ENCODE measurements at regions not wholly inside any gene's neighbourhood (a gene's known extent, or its start where the extent isn't known, plus 50 kb on each side); places are given as distances from the start of the nearest gene placed in this dataset.
A peak's percentile ranks its signal among the peaks of the same experiment; 100 is the strongest.

DNA sequence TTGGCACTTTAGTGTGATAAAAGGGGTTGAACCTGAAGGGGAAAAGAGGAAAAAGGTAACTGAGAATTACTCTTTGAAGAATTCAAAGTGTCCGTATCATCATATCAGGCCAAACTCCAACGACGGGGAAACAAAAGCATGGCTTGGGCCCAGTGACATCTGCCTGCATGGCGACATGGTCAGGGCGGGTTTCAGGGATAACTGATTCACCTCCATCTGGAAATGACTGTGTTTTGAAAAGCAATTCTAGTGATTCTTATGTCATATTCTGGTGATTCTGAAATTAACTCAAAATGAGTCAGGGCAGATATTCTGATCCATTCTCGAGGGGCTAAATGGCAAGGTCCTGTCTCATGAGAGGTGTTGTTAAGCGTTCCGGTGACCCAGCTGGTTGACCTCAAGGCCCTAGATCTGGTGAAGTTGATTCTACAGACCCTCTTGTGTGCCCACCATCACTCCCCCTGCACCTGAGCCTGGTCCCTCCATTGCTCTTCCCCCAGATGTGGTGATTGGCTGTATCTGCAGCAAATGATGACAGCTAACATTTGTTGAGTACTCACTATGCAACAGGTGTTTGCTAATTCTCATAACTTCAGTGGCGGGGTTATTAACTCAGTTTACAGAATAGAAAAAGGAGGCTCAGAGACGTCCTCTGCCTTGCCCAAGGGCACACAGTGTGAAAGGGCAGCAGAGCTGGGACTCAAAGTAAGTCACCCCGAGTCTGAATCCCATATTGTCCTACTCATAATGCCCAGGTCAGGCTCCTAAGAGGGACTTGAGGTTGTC, 251.8 kb downstream of the MAF start:
- no peak for ATAC-seq (ENCODE audit: low FRiP score)
- Histone ChIP-seq H3K4me3 (ENCODE audit: low read length in 2 of 2) (no peak overlapping the region), H3K27me3 (ENCODE audit: control insufficient read depth in 1 of 2, insufficient read depth in 2 of 2, low read length in 1 of 2) (no peaks in the 10 kb centered on the region), H3K9me3 (ENCODE audit: control insufficient read depth, low read length) (no peaks in the 10 kb centered on the region), H3K27ac (ENCODE audit: low read depth in 1 of 2, low read length in 2 of 2) (no peak overlapping the region), H3K4me1 (ENCODE audit: control insufficient read depth in 1 of 2, insufficient read depth in 2 of 2, low read length in 2 of 2) (no peaks in the 10 kb centered on the region), H3K36me3 (ENCODE audit: control insufficient read depth in 1 of 2, insufficient read depth in 2 of 2, low read length in 1 of 2) (no peaks in the 10 kb centered on the region)
- intact Hi-C loops (cut with DNase I): no loop called here
- no peak for DNase-seq
- WGBS, 2 donors: 92 to 93% methylated on average over 11 of the region's 11 CpGs

DNA sequence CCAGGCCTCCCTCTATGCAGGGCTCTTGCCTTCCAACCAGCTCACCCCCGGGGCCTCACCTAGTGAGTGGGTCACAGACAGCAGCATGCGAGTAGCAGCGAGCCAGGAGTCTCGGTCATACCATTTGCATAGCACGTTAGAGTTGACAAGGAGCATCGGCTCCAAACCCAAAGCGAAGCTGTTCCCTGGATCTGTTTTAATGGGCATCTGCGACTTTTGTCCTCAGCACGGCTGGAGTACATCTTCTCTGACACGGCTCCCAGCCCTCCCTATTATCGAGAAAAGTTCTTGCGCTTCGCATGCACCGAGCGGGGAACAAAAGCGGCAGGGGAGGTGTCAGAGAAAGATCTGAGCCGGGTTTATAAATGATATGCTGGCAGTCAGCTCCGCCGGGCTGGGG, 253.3 kb downstream of the MAF start:
- Histone ChIP-seq H3K9me3 (ENCODE audit: control insufficient read depth, low read length) (no peaks in the 10 kb centered on the region), H3K27me3 (ENCODE audit: control insufficient read depth in 1 of 2, insufficient read depth in 2 of 2, low read length in 1 of 2) (no peaks in the 10 kb centered on the region), H3K27ac (ENCODE audit: low read depth in 1 of 2, low read length in 2 of 2) (no peak overlapping the region), H3K36me3 (ENCODE audit: control insufficient read depth in 1 of 2, insufficient read depth in 2 of 2, low read length in 1 of 2) (no peaks in the 10 kb centered on the region), H3K4me1 (ENCODE audit: control insufficient read depth in 1 of 2, insufficient read depth in 2 of 2, low read length in 2 of 2) (no peaks in the 10 kb centered on the region), H3K4me3 (ENCODE audit: low read length in 2 of 2) (no peak overlapping the region)
- no peak for ATAC-seq (ENCODE audit: low FRiP score)
- intact Hi-C loops (cut with DNase I): no loop called here
- 51 to 61% methylated on average over 19 of the region's 19 CpGs for WGBS, 2 donors
- no peak for DNase-seq

GRCh38 chr16:79339863-79340262, 260.7 kb downstream of the MAF start:
- Histone ChIP-seq H3K36me3 (ENCODE audit: control insufficient read depth in 1 of 2, insufficient read depth in 2 of 2, low read length in 1 of 2) (no peaks in the 10 kb centered on the region), H3K4me3 (ENCODE audit: low read length in 2 of 2) (no peak overlapping the region), H3K4me1 (ENCODE audit: control insufficient read depth in 1 of 2, insufficient read depth in 2 of 2, low read length in 2 of 2) (no peaks in the 10 kb centered on the region), H3K9me3 (ENCODE audit: control insufficient read depth, low read length) (no peaks in the 10 kb centered on the region), H3K27ac (ENCODE audit: low read depth in 1 of 2, low read length in 2 of 2) (no peak overlapping the region), H3K27me3 (ENCODE audit: control insufficient read depth in 1 of 2, insufficient read depth in 2 of 2, low read length in 1 of 2) (no peaks in the 10 kb centered on the region)
- intact Hi-C loops (cut with DNase I): no loop called here
- no peak for ATAC-seq (ENCODE audit: low FRiP score)
- WGBS, 2 donors: 46 to 47% methylated on average over 7 of the region's 7 CpGs
- no peak for DNase-seq

- H3K27me3 ChIP-seq (ENCODE audit: control insufficient read depth in 1 of 2, insufficient read depth in 2 of 2, low read length in 1 of 2): no peaks in the 10 kb centered on the region
- ATAC-seq (ENCODE audit: low FRiP score): no peak
- H3K9me3 ChIP-seq (ENCODE audit: control insufficient read depth, low read length): no peaks in the 10 kb centered on the region
- no peak overlapping the region for H3K4me3 ChIP-seq (ENCODE audit: low read length in 2 of 2)
- intact Hi-C loops (cut with DNase I): no loop called here
- no peak for DNase-seq
- WGBS, 2 donors: 91 to 92% methylated on average over 7 of the region's 7 CpGs
- H3K27ac ChIP-seq (ENCODE audit: low read depth in 1 of 2, low read length in 2 of 2): no peak overlapping the region
- H3K4me1 ChIP-seq (ENCODE audit: control insufficient read depth in 1 of 2, insufficient read depth in 2 of 2, low read length in 2 of 2): no peaks in the 10 kb centered on the region
- no peaks in the 10 kb centered on the region for H3K36me3 ChIP-seq (ENCODE audit: control insufficient read depth in 1 of 2, insufficient read depth in 2 of 2, low read length in 1 of 2)
Observed at GRCh38 chr16:79337906-79338305, 262.6 kb downstream of the MAF start.

DNA sequence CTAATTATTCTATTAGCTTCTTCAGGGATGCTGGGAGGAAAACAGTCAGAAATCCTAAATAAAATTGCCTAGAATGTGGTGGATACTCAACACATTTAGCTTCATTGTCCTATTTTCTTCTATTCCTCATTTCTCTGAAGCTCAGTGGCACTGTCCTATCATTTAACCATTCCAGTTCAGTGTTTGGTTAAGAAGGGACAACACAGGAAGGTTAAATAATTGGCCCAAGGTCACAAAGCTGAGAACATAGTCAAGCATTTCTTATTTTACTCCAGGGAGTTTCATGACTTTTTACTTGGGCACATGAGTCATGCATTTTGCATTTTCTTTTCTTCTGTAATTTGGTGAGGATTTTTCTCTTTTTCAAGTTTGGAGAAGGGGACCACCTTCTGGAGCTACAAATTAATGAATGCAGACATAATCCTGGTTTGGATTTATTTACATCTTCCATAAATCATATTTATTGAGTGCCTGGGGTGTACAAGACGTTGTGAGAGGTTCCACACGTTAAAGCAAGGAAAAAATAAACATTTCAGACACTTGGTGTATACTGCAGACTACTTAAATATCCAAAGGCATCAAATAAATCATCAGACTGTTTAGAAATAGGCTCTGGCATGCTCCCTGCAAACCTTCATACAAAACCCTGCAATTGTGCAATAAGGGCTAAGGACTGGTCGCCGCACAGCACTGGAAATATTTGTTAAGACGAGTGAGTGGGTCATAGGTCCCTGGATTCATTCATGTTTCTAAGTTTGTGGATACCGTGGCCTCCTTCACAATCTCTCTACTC, 263.9 kb downstream of the MAF start:
- intact Hi-C loops (cut with DNase I): no loop called here
- Histone ChIP-seq H3K9me3 (ENCODE audit: control insufficient read depth, low read length) (no peaks in the 10 kb centered on the region), H3K27ac (ENCODE audit: low read depth in 1 of 2, low read length in 2 of 2) (no peak overlapping the region), H3K36me3 (ENCODE audit: control insufficient read depth in 1 of 2, insufficient read depth in 2 of 2, low read length in 1 of 2) (no peaks in the 10 kb centered on the region), H3K27me3 (ENCODE audit: control insufficient read depth in 1 of 2, insufficient read depth in 2 of 2, low read length in 1 of 2) (no peaks in the 10 kb centered on the region), H3K4me3 (ENCODE audit: low read length in 2 of 2) (no peak overlapping the region), H3K4me1 (ENCODE audit: control insufficient read depth in 1 of 2, insufficient read depth in 2 of 2, low read length in 2 of 2) (no peaks in the 10 kb centered on the region)
- WGBS, 2 donors: 57 to 73% methylated on average over 6 of the region's 6 CpGs
- ATAC-seq (ENCODE audit: low FRiP score) (peak; percentile 19), DNase-seq (no peak)

DNA sequence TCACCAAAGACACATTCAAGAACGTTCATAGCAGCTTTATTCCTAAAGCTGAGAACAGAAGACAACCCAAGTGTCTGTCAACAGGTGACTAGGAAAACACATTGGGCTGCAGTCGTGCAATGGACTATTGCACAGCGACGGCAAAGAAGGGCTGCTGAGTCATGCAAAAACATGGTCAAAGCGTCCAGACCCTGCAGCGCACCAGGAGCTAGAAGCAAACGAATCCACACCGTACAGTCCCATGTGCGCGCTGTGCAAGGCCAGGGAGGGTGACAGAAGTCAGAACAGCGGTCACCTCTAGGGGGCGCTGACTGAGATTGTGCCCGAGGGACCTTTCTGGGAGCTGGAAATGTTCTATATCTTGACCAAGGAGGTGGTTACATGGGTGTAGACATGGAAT, 266.4 kb downstream of the MAF start:
- H3K4me1 ChIP-seq (ENCODE audit: control insufficient read depth in 1 of 2, insufficient read depth in 2 of 2, low read length in 2 of 2): no peaks in the 10 kb centered on the region
- intact Hi-C loops (cut with DNase I): no loop called here
- H3K27ac ChIP-seq (ENCODE audit: low read depth in 1 of 2, low read length in 2 of 2): no peak overlapping the region
- DNase-seq: no peak
- 69 to 72% methylated on average over 13 of the region's 13 CpGs for WGBS, 2 donors
- H3K27me3 ChIP-seq (ENCODE audit: control insufficient read depth in 1 of 2, insufficient read depth in 2 of 2, low read length in 1 of 2): no peaks in the 10 kb centered on the region
- no peaks in the 10 kb centered on the region for H3K36me3 ChIP-seq (ENCODE audit: control insufficient read depth in 1 of 2, insufficient read depth in 2 of 2, low read length in 1 of 2)
- no peak for ATAC-seq (ENCODE audit: low FRiP score)
- H3K9me3 ChIP-seq (ENCODE audit: control insufficient read depth, low read length): no peaks in the 10 kb centered on the region
- no peak overlapping the region for H3K4me3 ChIP-seq (ENCODE audit: low read length in 2 of 2)

DNA sequence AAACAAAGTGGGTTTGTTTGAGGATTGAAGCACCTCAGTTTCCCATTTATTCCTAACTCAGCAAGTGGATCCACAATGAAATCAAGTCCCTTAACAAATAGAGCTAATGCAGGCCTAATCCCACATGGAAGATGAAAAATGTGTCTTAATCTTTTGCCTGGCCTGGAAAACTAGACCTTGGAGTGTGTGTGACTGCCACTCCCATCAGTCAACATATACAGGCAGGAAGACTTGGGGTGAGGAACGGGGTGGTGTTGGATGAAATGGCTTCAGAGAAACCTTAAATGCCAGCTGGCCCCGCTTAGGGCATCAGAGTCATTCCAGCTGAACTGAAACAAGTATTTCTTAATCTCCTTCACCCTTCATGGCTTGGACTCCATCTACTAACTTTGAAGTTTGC, 269.5 kb downstream of the MAF start:
- H3K27ac ChIP-seq (ENCODE audit: low read depth in 1 of 2, low read length in 2 of 2): no peak overlapping the region
- H3K4me3 ChIP-seq (ENCODE audit: low read length in 2 of 2): no peak overlapping the region
- no peaks in the 10 kb centered on the region for H3K36me3 ChIP-seq (ENCODE audit: control insufficient read depth in 1 of 2, insufficient read depth in 2 of 2, low read length in 1 of 2)
- ATAC-seq (ENCODE audit: low FRiP score): no peak
- no peak for DNase-seq
- 85 to 91% methylated on average over 2 of the region's 2 CpGs for WGBS, 2 donors
- H3K9me3 ChIP-seq (ENCODE audit: control insufficient read depth, low read length): no peaks in the 10 kb centered on the region
- H3K4me1 ChIP-seq (ENCODE audit: control insufficient read depth in 1 of 2, insufficient read depth in 2 of 2, low read length in 2 of 2): no peaks in the 10 kb centered on the region
- intact Hi-C loops (cut with DNase I): no loop called here
- H3K27me3 ChIP-seq (ENCODE audit: control insufficient read depth in 1 of 2, insufficient read depth in 2 of 2, low read length in 1 of 2): no peaks in the 10 kb centered on the region

GRCh38 chr16:79329967-79330366, 270.6 kb downstream of the MAF start:
- no peaks in the 10 kb centered on the region for H3K4me1 ChIP-seq (ENCODE audit: control insufficient read depth in 1 of 2, insufficient read depth in 2 of 2, low read length in 2 of 2)
- DNase-seq (no peak), ATAC-seq (ENCODE audit: low FRiP score) (no peak)
- H3K27ac ChIP-seq (ENCODE audit: low read depth in 1 of 2, low read length in 2 of 2): no peak overlapping the region
- no peaks in the 10 kb centered on the region for H3K27me3 ChIP-seq (ENCODE audit: control insufficient read depth in 1 of 2, insufficient read depth in 2 of 2, low read length in 1 of 2)
- H3K36me3 ChIP-seq (ENCODE audit: control insufficient read depth in 1 of 2, insufficient read depth in 2 of 2, low read length in 1 of 2): no peaks in the 10 kb centered on the region
- H3K4me3 ChIP-seq (ENCODE audit: low read length in 2 of 2): no peak overlapping the region
- WGBS, 2 donors: 90 to 92% methylated on average over 4 of the region's 4 CpGs
- intact Hi-C loops (cut with DNase I): no loop called here
- no peaks in the 10 kb centered on the region for H3K9me3 ChIP-seq (ENCODE audit: control insufficient read depth, low read length)

DNA sequence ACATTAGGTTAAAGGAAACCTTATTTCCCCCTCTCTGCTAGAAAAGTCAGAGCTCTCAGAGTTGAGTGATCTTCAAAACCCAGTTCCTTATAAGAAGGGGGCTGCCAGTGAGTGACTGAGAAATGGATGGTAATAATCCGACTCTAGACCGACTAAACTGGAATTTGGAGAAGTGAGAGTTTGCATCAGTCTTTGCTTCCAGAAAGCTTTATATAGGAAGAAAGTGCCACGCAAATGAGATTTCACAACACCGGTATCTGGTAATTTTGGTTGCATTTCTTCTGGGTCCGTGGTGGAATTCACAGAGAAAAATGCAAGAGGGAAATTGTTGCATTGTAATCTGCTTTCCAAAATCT, 271.4 kb downstream of the MAF start:
- DNase-seq (no peak), ATAC-seq (ENCODE audit: low FRiP score) (no peak)
- Histone ChIP-seq H3K9me3 (ENCODE audit: control insufficient read depth, low read length) (no peaks in the 10 kb centered on the region), H3K27me3 (ENCODE audit: control insufficient read depth in 1 of 2, insufficient read depth in 2 of 2, low read length in 1 of 2) (no peaks in the 10 kb centered on the region), H3K4me1 (ENCODE audit: control insufficient read depth in 1 of 2, insufficient read depth in 2 of 2, low read length in 2 of 2) (no peaks in the 10 kb centered on the region), H3K27ac (ENCODE audit: low read depth in 1 of 2, low read length in 2 of 2) (no peak overlapping the region), H3K36me3 (ENCODE audit: control insufficient read depth in 1 of 2, insufficient read depth in 2 of 2, low read length in 1 of 2) (no peaks in the 10 kb centered on the region), H3K4me3 (ENCODE audit: low read length in 2 of 2) (no peak overlapping the region)
- intact Hi-C loops (cut with DNase I): no loop called here
- 78 to 81% methylated on average over 5 of the region's 5 CpGs for WGBS, 2 donors

All from aorta (tissue), 5 donors.